NCI-H2227 (cell line): ENCODE measurements at regions not wholly inside any gene's neighbourhood (a gene's known extent, or its start where the extent isn't known, plus 50 kb on each side); places are given as distances from the start of the nearest gene placed in this dataset.
"Not testable (repeated sequence)": the region's sequence is repeated elsewhere in the genome, so short reads cannot be mapped to it uniquely, and the experiment has no call there.

ENCODE experiments used
- DNase-seq: peaks from one replicate; lab custom pipeline; 2025; ENCODE audit not compliant: unreplicated experiment; lab: John Stamatoyannopoulos, UW

GRCh38 chr1:221509575-221510355 is 232.1 kb downstream of the DUSP10 start:
- no peak for DNase-seq

- DNase-seq: no peak
These were observed 230.9 kb downstream of the DUSP10 start for GRCh38 chr1:221510793-221511503.

GRCh38 chr1:221511797-221512196 is 230.1 kb downstream of the DUSP10 start:
- DNase-seq: no peak

GRCh38 chr1:221514806-221515205 is 227.1 kb downstream of the DUSP10 start:
- no peak for DNase-seq

- no peak for DNase-seq
These were observed 226.4 kb downstream of the DUSP10 start for GRCh38 chr1:221515496-221515895.

GRCh38 chr1:221517961-221518360 is 223.9 kb downstream of the DUSP10 start:
- no peak for DNase-seq

- DNase-seq: no peak
These were observed 221.6 kb downstream of the DUSP10 start for GRCh38 chr1:221520250-221520649.

- no peak for DNase-seq
These were observed 220.2 kb downstream of the DUSP10 start for GRCh38 chr1:221521686-221522085.

GRCh38 chr1:221522529-221522940 is 219.4 kb downstream of the DUSP10 start:
- DNase-seq: no peak

GRCh38 chr1:221525749-221526148 is 216.1 kb downstream of the DUSP10 start:
- DNase-seq: no peak

- DNase-seq: no peak
These were observed 214.6 kb downstream of the DUSP10 start for GRCh38 chr1:221527302-221527701.

- no peak for DNase-seq
These were observed 213.8 kb downstream of the DUSP10 start for GRCh38 chr1:221527886-221528624.

- not testable (repeated sequence) for DNase-seq
These were observed 211.7 kb downstream of the DUSP10 start for GRCh38 chr1:221530159-221530558.

- DNase-seq: no peak
These were observed 211.1 kb downstream of the DUSP10 start for GRCh38 chr1:221530791-221531190.

- DNase-seq: no peak
These were observed 209.7 kb downstream of the DUSP10 start for GRCh38 chr1:221532071-221532773.

GRCh38 chr1:221541296-221541695 is 200.6 kb downstream of the DUSP10 start:
- DNase-seq: no peak

GRCh38 chr1:221543529-221544120 is 198.3 kb downstream of the DUSP10 start:
- no peak for DNase-seq

GRCh38 chr1:221548942-221549341 is 192.9 kb downstream of the DUSP10 start:
- no peak for DNase-seq

- DNase-seq: no peak
These were observed 192.1 kb downstream of the DUSP10 start for GRCh38 chr1:221549815-221550214.

GRCh38 chr1:221552792-221553191 is 189.1 kb downstream of the DUSP10 start:
- DNase-seq: not testable (repeated sequence)
